ENCODE measurements at regions not wholly inside any gene's neighbourhood (a gene's known extent, or its start where the extent isn't known, plus 50 kb on each side); places are given as distances from the start of the nearest gene placed in this dataset.
"Not testable (repeated sequence)": the region's sequence is repeated elsewhere in the genome, so short reads cannot be mapped to it uniquely, and the experiment has no call there.

GRCh38 chr9:24986331-24986730 is 440.6 kb upstream of the IZUMO3 start:
- H3K27me3 ChIP-seq (ENCODE audit: low read depth, low read length), result no peaks in the 10 kb centered on the region
- no peaks in the 10 kb centered on the region for H3K36me3 ChIP-seq (replicated peaks; ENCODE audit: low read depth, low read length)
- no peak overlapping the region for H2AFZ ChIP-seq (ENCODE audit: low read depth, low read length)
- H4K20me1 ChIP-seq (ENCODE audit: insufficient read depth, low read length), result no peaks in the 10 kb centered on the region
- H3K4me2 ChIP-seq (ENCODE audit: low read length), result no peak overlapping the region
- H3K9ac ChIP-seq (ENCODE audit: low read length), result no peak overlapping the region
- no peak for TF ChIP-seq CTCF (IDR thresholded peaks at IDR 0.05; ENCODE audit: low read depth, low read length)
- no peak for TF ChIP-seq EZH2phosphoT487 (IDR thresholded peaks at IDR 0.05; ENCODE audit: low read depth)
- H3K4me3 ChIP-seq (ENCODE audit: low read length), result no peak overlapping the region
- H3K27ac ChIP-seq (ENCODE audit: low read length), result no peak overlapping the region
- no peaks in the 10 kb centered on the region for H3K4me1 ChIP-seq (ENCODE audit: low read length)
- H3K79me2 ChIP-seq (ENCODE audit: low read length), result no peaks in the 10 kb centered on the region
- no peaks in the 10 kb centered on the region for H3K9me3 ChIP-seq (ENCODE audit: insufficient read depth, low read length)

GRCh38 chr9:24970780-24971179 is 425.1 kb upstream of the IZUMO3 start:
- H3K4me3 ChIP-seq (ENCODE audit: low read length); H3K27me3 ChIP-seq (ENCODE audit: low read depth, low read length); H3K27ac ChIP-seq (ENCODE audit: low read length); H3K9ac ChIP-seq (ENCODE audit: low read length); H3K36me3 ChIP-seq (replicated peaks; ENCODE audit: low read depth, low read length); H3K9me3 ChIP-seq (ENCODE audit: insufficient read depth, low read length); H3K79me2 ChIP-seq (ENCODE audit: low read length); H2AFZ ChIP-seq (ENCODE audit: low read depth, low read length); H4K20me1 ChIP-seq (ENCODE audit: insufficient read depth, low read length); H3K4me2 ChIP-seq (ENCODE audit: low read length); H3K4me1 ChIP-seq (ENCODE audit: low read length): not testable (repeated sequence)

GRCh38 chr9:24961762-24962161 is 416.1 kb upstream of the IZUMO3 start:
- Histone ChIP-seq H3K4me3 (ENCODE audit: low read length) (no peak overlapping the region), H3K4me2 (ENCODE audit: low read length) (no peak overlapping the region), H3K27ac (ENCODE audit: low read length) (no peak overlapping the region), H3K79me2 (ENCODE audit: low read length) (no peaks in the 10 kb centered on the region), H2AFZ (ENCODE audit: low read depth, low read length) (no peak overlapping the region), H4K20me1 (ENCODE audit: insufficient read depth, low read length) (no peaks in the 10 kb centered on the region), H3K36me3 (replicated peaks; ENCODE audit: low read depth, low read length) (no peaks in the 10 kb centered on the region), H3K9ac (ENCODE audit: low read length) (no peak overlapping the region), H3K27me3 (ENCODE audit: low read depth, low read length) (no peaks in the 10 kb centered on the region), H3K4me1 (ENCODE audit: low read length) (no peaks in the 10 kb centered on the region), H3K9me3 (ENCODE audit: insufficient read depth, low read length) (no peaks in the 10 kb centered on the region)
- no peak for TF ChIP-seq EZH2phosphoT487 (IDR thresholded peaks at IDR 0.05; ENCODE audit: low read depth)
- no peak for TF ChIP-seq CTCF (IDR thresholded peaks at IDR 0.05; ENCODE audit: low read depth, low read length)

- no peaks in the 10 kb centered on the region for H4K20me1 ChIP-seq (ENCODE audit: insufficient read depth, low read length)
- H3K27ac ChIP-seq (ENCODE audit: low read length), result no peak overlapping the region
- TF ChIP-seq EZH2phosphoT487 (IDR thresholded peaks at IDR 0.05; ENCODE audit: low read depth) (no peak), CTCF (IDR thresholded peaks at IDR 0.05; ENCODE audit: low read depth, low read length) (no peak)
- H3K79me2 ChIP-seq (ENCODE audit: low read length), result no peaks in the 10 kb centered on the region
- no peaks in the 10 kb centered on the region for H3K9me3 ChIP-seq (ENCODE audit: insufficient read depth, low read length)
- H3K4me3 ChIP-seq (ENCODE audit: low read length), result no peak overlapping the region
- H3K27me3 ChIP-seq (ENCODE audit: low read depth, low read length), result no peaks in the 10 kb centered on the region
- no peaks in the 10 kb centered on the region for H3K36me3 ChIP-seq (replicated peaks; ENCODE audit: low read depth, low read length)
- no peaks in the 10 kb centered on the region for H3K4me1 ChIP-seq (ENCODE audit: low read length)
- no peak overlapping the region for H3K9ac ChIP-seq (ENCODE audit: low read length)
- no peak overlapping the region for H2AFZ ChIP-seq (ENCODE audit: low read depth, low read length)
- no peak overlapping the region for H3K4me2 ChIP-seq (ENCODE audit: low read length)
These were observed 407.4 kb upstream of the IZUMO3 start for GRCh38 chr9:24953070-24953469.

Measured in OCI-LY3 (cell line).